ENCODE measurements at regions not wholly inside any gene's neighbourhood (a gene's known extent, or its start where the extent isn't known, plus 50 kb on each side); places are given as distances from the start of the nearest gene placed in this dataset.
"Not testable (repeated sequence)": the region's sequence is repeated elsewhere in the genome, so short reads cannot be mapped to it uniquely, and the experiment has no call there.

- TF ChIP-seq CTCF (conservative IDR thresholded peaks at IDR 0.05; ENCODE audit: low read depth, low read length); EZH2 (IDR thresholded peaks at IDR 0.05; ENCODE audit: borderline replicate concordance, low read depth, low read length, poor library complexity, severe bottlenecking): not testable (repeated sequence)
These were observed 327.2 kb upstream of the SLC39A10 start for GRCh38 chr2:195329784-195330183.
